ENCODE measurements at regions not wholly inside any gene's neighbourhood (a gene's known extent, or its start where the extent isn't known, plus 50 kb on each side); places are given as distances from the start of the nearest gene placed in this dataset.

- DNase-seq = no peak
These were observed 157.3 kb upstream of the BDNF start for GRCh38 chr11:27857588-27857987.

- no peak for DNase-seq
These were observed 156.8 kb upstream of the BDNF start for GRCh38 chr11:27857014-27857413.

GRCh38 chr11:27848423-27848822 is 148.2 kb upstream of the BDNF start:
- DNase-seq = no peak

- DNase-seq = no peak
These were observed 147.2 kb upstream of the BDNF start for GRCh38 chr11:27847496-27847895.

GRCh38 chr11:27842290-27842689 is 142.0 kb upstream of the BDNF start:
- DNase-seq = no peak

GRCh38 chr11:27841023-27841422 is 140.8 kb upstream of the BDNF start:
- DNase-seq = no peak

GRCh38 chr11:27839226-27839913 is 139.1 kb upstream of the BDNF start:
- no peak for DNase-seq

GRCh38 chr11:27838674-27839073 is 138.4 kb upstream of the BDNF start:
- no peak for DNase-seq

- DNase-seq = no peak
These were observed 137.8 kb upstream of the BDNF start for GRCh38 chr11:27837895-27838563.

- DNase-seq = no peak
These were observed 130.0 kb upstream of the BDNF start for GRCh38 chr11:27830206-27830605.

GRCh38 chr11:27820249-27820648 is 120.0 kb upstream of the BDNF start:
- no peak for DNase-seq

GRCh38 chr11:27816197-27816596 is 115.9 kb upstream of the BDNF start:
- DNase-seq = no peak

GRCh38 chr11:27812341-27812740 is 112.1 kb upstream of the BDNF start:
- no peak for DNase-seq

- no peak for DNase-seq
These were observed 107.3 kb upstream of the BDNF start for GRCh38 chr11:27807596-27807995.

- DNase-seq = no peak
These were observed 105.9 kb upstream of the BDNF start for GRCh38 chr11:27806122-27806521.

- no peak for DNase-seq
These were observed 96.0 kb upstream of the BDNF start for GRCh38 chr11:27795955-27796861.

- DNase-seq = no peak
These were observed 86.6 kb upstream of the BDNF start for GRCh38 chr11:27786864-27787263.

GRCh38 chr11:27786331-27786730 is 86.1 kb upstream of the BDNF start:
- no peak for DNase-seq

GRCh38 chr11:27783701-27784355 is 83.6 kb upstream of the BDNF start:
- DNase-seq = no peak

GRCh38 chr11:27777033-27777432 is 76.8 kb upstream of the BDNF start:
- DNase-seq = no peak

GRCh38 chr11:27773884-27774283 is 73.6 kb upstream of the BDNF start:
- DNase-seq = no peak

- no peak for DNase-seq
These were observed 71.3 kb upstream of the BDNF start for GRCh38 chr11:27771516-27771915.

- DNase-seq = no peak
These were observed 70.3 kb upstream of the BDNF start for GRCh38 chr11:27770576-27770975.

All from T1000 (cell line).